ENCODE measurements at regions not wholly inside any gene's neighbourhood (a gene's known extent, or its start where the extent isn't known, plus 50 kb on each side); places are given as distances from the start of the nearest gene placed in this dataset.

GRCh38 chr2:192484903-192485302 is 290.2 kb upstream of the TMEFF2 start (continued):
- TF ChIP-seq, protein P1, sequence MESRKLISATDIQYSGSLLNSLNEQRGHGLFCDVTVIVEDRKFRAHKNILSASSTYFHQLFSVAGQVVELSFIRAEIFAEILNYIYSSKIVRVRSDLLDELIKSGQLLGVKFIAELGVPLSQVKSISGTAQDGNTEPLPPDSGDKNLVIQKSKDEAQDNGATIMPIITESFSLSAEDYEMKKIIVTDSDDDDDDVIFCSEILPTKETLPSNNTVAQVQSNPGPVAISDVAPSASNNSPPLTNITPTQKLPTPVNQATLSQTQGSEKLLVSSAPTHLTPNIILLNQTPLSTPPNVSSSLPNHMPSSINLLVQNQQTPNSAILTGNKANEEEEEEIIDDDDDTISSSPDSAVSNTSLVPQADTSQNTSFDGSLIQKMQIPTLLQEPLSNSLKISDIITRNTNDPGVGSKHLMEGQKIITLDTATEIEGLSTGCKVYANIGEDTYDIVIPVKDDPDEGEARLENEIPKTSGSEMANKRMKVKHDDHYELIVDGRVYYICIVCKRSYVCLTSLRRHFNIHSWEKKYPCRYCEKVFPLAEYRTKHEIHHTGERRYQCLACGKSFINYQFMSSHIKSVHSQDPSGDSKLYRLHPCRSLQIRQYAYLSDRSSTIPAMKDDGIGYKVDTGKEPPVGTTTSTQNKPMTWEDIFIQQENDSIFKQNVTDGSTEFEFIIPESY (IDR thresholded peaks at IDR 0.05; ENCODE audit: borderline replicate concordance, low read depth): no peak
- no peak for TF ChIP-seq NRF1 (IDR thresholded peaks at IDR 0.05; ENCODE audit: low read depth, low read length)

- WGBS (ENCODE audit: low lambda C conversion rate): 64% methylated on average over 3 of the region's 3 CpGs
- POLR2A ChIA-PET: no interaction called here
- Histone ChIP-seq H3K36me3 (replicated peaks in 1 of 2; ENCODE audit: control insufficient read depth in 1 of 2, insufficient read depth in 2 of 2, low read length in 1 of 2) (no peaks in the 10 kb centered on the region), H3K9me2 (no peaks in the 10 kb centered on the region), H3K27me3 (ENCODE audit: insufficient read depth) (no peaks in the 10 kb centered on the region), H3K9me3 (no peaks in the 10 kb centered on the region), H3K4me3 (ENCODE audit: low read depth in 2 of 2, low read length in 1 of 2) (no peak overlapping the region), H3K9ac (no peak overlapping the region), H4K20me1 (ENCODE audit: insufficient read depth) (no peaks in the 10 kb centered on the region), H3K4me2 (no peak overlapping the region), H3F3A (replicated peaks; ENCODE audit: insufficient read depth) (no peaks in the 10 kb centered on the region), H3K79me2 (ENCODE audit: insufficient read depth) (no peaks in the 10 kb centered on the region), H2AFZ (ENCODE audit: low read depth) (no peak overlapping the region), H3K27ac (ENCODE audit: low read depth in 2 of 2, low read length in 1 of 2) (no peak overlapping the region), H3K4me1 (ENCODE audit: control insufficient read depth in 1 of 2, insufficient read depth in 2 of 2, low read depth in 1 of 2, low read length in 1 of 2) (no peaks in the 10 kb centered on the region)
- no peak for DNase-seq
- CTCF ChIA-PET: no interaction called here
- TF ChIP-seq EP300 (IDR thresholded peaks at IDR 0.05; ENCODE audit: borderline replicate concordance in 1 of 2, low read depth in 1 of 2, low read length in 1 of 2) (no peak), TEAD4 (IDR thresholded peaks at IDR 0.05; ENCODE audit: borderline replicate concordance, insufficient read depth) (no peak), TCF12 (IDR thresholded peaks at IDR 0.05) (no peak)
- TF ChIP-seq, protein P2, sequence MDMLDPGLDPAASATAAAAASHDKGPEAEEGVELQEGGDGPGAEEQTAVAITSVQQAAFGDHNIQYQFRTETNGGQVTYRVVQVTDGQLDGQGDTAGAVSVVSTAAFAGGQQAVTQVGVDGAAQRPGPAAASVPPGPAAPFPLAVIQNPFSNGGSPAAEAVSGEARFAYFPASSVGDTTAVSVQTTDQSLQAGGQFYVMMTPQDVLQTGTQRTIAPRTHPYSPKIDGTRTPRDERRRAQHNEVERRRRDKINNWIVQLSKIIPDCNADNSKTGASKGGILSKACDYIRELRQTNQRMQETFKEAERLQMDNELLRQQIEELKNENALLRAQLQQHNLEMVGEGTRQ (IDR thresholded peaks at IDR 0.05; ENCODE audit: borderline replicate concordance, low read depth, low read length): no peak
These were observed 286.3 kb upstream of the TMEFF2 start for GRCh38 chr2:192480984-192481383.

DNA sequence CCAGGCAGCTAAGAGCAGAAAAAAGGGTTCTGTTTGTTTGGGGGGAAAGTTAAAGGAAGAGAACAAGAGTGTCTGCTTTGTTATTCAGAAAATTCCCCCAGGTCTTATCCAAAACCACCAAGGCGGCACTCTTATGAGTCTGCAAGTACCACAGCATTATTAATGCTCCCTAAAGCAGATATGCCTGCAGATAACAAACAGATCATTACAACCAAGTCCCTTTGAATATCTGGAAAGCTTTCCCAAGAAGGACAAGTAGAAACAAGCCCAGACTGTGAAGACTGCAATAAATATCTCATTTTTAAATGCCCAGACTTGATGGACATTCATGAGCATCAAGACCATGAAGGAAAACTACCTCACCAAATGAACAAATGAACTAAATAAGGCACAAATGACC is 278.6 kb upstream of the TMEFF2 start:
- TF ChIP-seq MXI1 (IDR thresholded peaks at IDR 0.05; ENCODE audit: low read depth, low read length): no peak
- no peak for TF ChIP-seq TCF12 (IDR thresholded peaks at IDR 0.05)
- Histone ChIP-seq H2AFZ (ENCODE audit: low read depth) (no peak overlapping the region), H3K36me3 (replicated peaks in 1 of 2; ENCODE audit: control insufficient read depth in 1 of 2, insufficient read depth in 2 of 2, low read length in 1 of 2) (no peaks in the 10 kb centered on the region), H3K79me2 (ENCODE audit: insufficient read depth) (no peaks in the 10 kb centered on the region), H3K27ac (ENCODE audit: low read depth in 2 of 2, low read length in 1 of 2) (no peak overlapping the region), H3K27me3 (ENCODE audit: insufficient read depth) (no peaks in the 10 kb centered on the region), H3K4me2 (no peak overlapping the region), H3K9me3 (no peaks in the 10 kb centered on the region), H3K4me1 (ENCODE audit: control insufficient read depth in 1 of 2, insufficient read depth in 2 of 2, low read depth in 1 of 2, low read length in 1 of 2) (no peaks in the 10 kb centered on the region; a peak in 2 of 4 replicates), H4K20me1 (ENCODE audit: insufficient read depth) (no peaks in the 10 kb centered on the region), H3K4me3 (ENCODE audit: low read depth in 2 of 2, low read length in 1 of 2) (no peak overlapping the region), H3F3A (replicated peaks; ENCODE audit: insufficient read depth) (no peaks in the 10 kb centered on the region), H3K9ac (no peak overlapping the region), H3K9me2 (no peaks in the 10 kb centered on the region)
- DNase-seq: no peak
- ChIA-PET POLR2A (no interaction called here), CTCF (no interaction called here)
- WGBS (ENCODE audit: low lambda C conversion rate): 0% methylated on average over 1 of the region's 1 CpG

- CTCF ChIA-PET: no interaction called here
- POLR2A ChIA-PET: no interaction called here
- no peaks in the 10 kb centered on the region for H3F3A ChIP-seq (replicated peaks; ENCODE audit: insufficient read depth)
- H3K4me2 ChIP-seq: no peak overlapping the region
- H2AFZ ChIP-seq (ENCODE audit: low read depth): no peak overlapping the region
- no peak overlapping the region for H3K9ac ChIP-seq
- H4K20me1 ChIP-seq (ENCODE audit: insufficient read depth): no peaks in the 10 kb centered on the region
- H3K9me2 ChIP-seq: no peaks in the 10 kb centered on the region
- H3K79me2 ChIP-seq (ENCODE audit: insufficient read depth): no peaks in the 10 kb centered on the region
- no peak overlapping the region for H3K4me3 ChIP-seq (ENCODE audit: low read depth in 2 of 2, low read length in 1 of 2)
- no peak for DNase-seq
- no peaks in the 10 kb centered on the region for H3K27me3 ChIP-seq (ENCODE audit: insufficient read depth)
- H3K4me1 ChIP-seq (ENCODE audit: control insufficient read depth in 1 of 2, insufficient read depth in 2 of 2, low read depth in 1 of 2, low read length in 1 of 2): no peaks in the 10 kb centered on the region; a peak in 2 of 4 replicates
- H3K27ac ChIP-seq (ENCODE audit: low read depth in 2 of 2, low read length in 1 of 2): no peak overlapping the region
- H3K36me3 ChIP-seq (replicated peaks in 1 of 2; ENCODE audit: control insufficient read depth in 1 of 2, insufficient read depth in 2 of 2, low read length in 1 of 2): no peaks in the 10 kb centered on the region
- H3K9me3 ChIP-seq: no peaks in the 10 kb centered on the region
- TF ChIP-seq NRF1 (IDR thresholded peaks at IDR 0.05; ENCODE audit: low read depth, low read length): no peak
- TF ChIP-seq SIN3A (IDR thresholded peaks at IDR 0.05; ENCODE audit: borderline replicate concordance, low read depth, low read length): no peak
- TF ChIP-seq, protein P3, sequence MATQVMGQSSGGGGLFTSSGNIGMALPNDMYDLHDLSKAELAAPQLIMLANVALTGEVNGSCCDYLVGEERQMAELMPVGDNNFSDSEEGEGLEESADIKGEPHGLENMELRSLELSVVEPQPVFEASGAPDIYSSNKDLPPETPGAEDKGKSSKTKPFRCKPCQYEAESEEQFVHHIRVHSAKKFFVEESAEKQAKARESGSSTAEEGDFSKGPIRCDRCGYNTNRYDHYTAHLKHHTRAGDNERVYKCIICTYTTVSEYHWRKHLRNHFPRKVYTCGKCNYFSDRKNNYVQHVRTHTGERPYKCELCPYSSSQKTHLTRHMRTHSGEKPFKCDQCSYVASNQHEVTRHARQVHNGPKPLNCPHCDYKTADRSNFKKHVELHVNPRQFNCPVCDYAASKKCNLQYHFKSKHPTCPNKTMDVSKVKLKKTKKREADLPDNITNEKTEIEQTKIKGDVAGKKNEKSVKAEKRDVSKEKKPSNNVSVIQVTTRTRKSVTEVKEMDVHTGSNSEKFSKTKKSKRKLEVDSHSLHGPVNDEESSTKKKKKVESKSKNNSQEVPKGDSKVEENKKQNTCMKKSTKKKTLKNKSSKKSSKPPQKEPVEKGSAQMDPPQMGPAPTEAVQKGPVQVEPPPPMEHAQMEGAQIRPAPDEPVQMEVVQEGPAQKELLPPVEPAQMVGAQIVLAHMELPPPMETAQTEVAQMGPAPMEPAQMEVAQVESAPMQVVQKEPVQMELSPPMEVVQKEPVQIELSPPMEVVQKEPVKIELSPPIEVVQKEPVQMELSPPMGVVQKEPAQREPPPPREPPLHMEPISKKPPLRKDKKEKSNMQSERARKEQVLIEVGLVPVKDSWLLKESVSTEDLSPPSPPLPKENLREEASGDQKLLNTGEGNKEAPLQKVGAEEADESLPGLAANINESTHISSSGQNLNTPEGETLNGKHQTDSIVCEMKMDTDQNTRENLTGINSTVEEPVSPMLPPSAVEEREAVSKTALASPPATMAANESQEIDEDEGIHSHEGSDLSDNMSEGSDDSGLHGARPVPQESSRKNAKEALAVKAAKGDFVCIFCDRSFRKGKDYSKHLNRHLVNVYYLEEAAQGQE (IDR thresholded peaks at IDR 0.05; ENCODE audit: low read depth, low read length): no peak
- TF ChIP-seq NFIC (IDR thresholded peaks at IDR 0.05; ENCODE audit: borderline replicate concordance): no peak
- TF ChIP-seq, protein P4, sequence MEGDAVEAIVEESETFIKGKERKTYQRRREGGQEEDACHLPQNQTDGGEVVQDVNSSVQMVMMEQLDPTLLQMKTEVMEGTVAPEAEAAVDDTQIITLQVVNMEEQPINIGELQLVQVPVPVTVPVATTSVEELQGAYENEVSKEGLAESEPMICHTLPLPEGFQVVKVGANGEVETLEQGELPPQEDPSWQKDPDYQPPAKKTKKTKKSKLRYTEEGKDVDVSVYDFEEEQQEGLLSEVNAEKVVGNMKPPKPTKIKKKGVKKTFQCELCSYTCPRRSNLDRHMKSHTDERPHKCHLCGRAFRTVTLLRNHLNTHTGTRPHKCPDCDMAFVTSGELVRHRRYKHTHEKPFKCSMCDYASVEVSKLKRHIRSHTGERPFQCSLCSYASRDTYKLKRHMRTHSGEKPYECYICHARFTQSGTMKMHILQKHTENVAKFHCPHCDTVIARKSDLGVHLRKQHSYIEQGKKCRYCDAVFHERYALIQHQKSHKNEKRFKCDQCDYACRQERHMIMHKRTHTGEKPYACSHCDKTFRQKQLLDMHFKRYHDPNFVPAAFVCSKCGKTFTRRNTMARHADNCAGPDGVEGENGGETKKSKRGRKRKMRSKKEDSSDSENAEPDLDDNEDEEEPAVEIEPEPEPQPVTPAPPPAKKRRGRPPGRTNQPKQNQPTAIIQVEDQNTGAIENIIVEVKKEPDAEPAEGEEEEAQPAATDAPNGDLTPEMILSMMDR (IDR thresholded peaks at IDR 0.05): no peak
- no peak for TF ChIP-seq SMC3 (IDR thresholded peaks at IDR 0.05; ENCODE audit: low read depth, low read length)
These were observed 277.2 kb upstream of the TMEFF2 start for GRCh38 chr2:192471982-192472381.
